ENCODE measurements at regions not wholly inside any gene's neighbourhood (a gene's known extent, or its start where the extent isn't known, plus 50 kb on each side); places are given as distances from the start of the nearest gene placed in this dataset.

- no peak for TF ChIP-seq CTCF (IDR thresholded peaks at IDR 0.05; ENCODE audit: low read depth, low read length)
- DNase-seq (ENCODE audit: extremely low read depth, low read depth): no peak
Observed at GRCh38 chr5:171710451-171711024, 75.1 kb upstream of the SMIM23 start.

GRCh38 chr5:171711571-171711970, 74.0 kb upstream of the SMIM23 start:
- no peak for TF ChIP-seq CTCF (IDR thresholded peaks at IDR 0.05; ENCODE audit: low read depth, low read length)
- no peak for DNase-seq (ENCODE audit: extremely low read depth, low read depth)

- DNase-seq (ENCODE audit: extremely low read depth, low read depth): no peak
- TF ChIP-seq CTCF (IDR thresholded peaks at IDR 0.05; ENCODE audit: low read depth, low read length): no peak
Observed at GRCh38 chr5:171712616-171713015, 73.0 kb upstream of the SMIM23 start.

GRCh38 chr5:171713152-171713551, 72.5 kb upstream of the SMIM23 start:
- TF ChIP-seq CTCF (IDR thresholded peaks at IDR 0.05; ENCODE audit: low read depth, low read length): no peak
- DNase-seq (ENCODE audit: extremely low read depth, low read depth): no peak

DNA sequence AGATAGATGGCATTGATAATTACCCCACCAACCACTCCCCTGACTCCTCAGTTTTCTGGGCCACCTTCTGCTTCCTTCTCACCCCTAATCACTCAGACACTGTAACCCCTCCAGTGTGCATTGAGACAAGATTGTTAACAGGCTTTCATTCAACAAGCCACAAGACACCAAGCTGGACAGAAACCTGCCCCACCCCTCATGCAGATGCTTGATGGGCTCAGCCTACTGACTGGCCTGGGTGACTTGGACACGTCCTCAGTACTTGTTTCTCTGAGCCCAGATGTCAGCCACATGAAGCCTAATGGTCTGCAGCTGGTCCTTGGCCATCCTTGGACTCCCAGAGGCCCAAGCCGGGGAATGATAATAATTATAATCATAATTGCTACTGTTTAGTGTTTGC, 71.4 kb upstream of the SMIM23 start:
- no peak for TF ChIP-seq CTCF (IDR thresholded peaks at IDR 0.05; ENCODE audit: low read depth, low read length)
- DNase-seq (ENCODE audit: extremely low read depth, low read depth): no peak

GRCh38 chr5:171714851-171715250, 70.8 kb upstream of the SMIM23 start:
- TF ChIP-seq CTCF (IDR thresholded peaks at IDR 0.05; ENCODE audit: low read depth, low read length): no peak

DNA sequence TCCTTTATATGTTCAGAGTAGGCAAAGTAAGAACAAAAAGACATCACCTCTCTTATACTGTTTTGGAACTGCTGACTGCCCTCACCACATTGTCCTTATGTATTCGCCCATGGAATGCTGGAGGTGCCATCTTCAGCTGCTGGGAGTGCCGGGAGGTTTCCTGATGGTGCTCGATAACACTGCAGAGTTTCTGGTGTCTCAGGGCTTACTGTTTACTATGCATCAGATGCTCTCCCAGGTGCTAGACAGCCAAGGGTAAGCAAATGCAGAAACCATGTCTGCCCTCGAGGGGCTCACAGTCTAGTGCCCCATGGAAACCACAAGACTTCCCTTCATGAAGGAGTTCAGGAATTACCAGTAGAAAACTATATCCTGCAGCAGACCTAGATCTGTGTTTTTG, 70.1 kb upstream of the SMIM23 start:
- TF ChIP-seq CTCF (IDR thresholded peaks at IDR 0.05; ENCODE audit: low read depth, low read length): no peak
- DNase-seq (ENCODE audit: extremely low read depth, low read depth): no peak

More at GRCh38 chr5:171714851-171715250, 70.8 kb upstream of the SMIM23 start:
- DNase-seq (ENCODE audit: extremely low read depth, low read depth): no peak
